ENCODE measurements at regions not wholly inside any gene's neighbourhood (a gene's known extent, or its start where the extent isn't known, plus 50 kb on each side); places are given as distances from the start of the nearest gene placed in this dataset.

DNA sequence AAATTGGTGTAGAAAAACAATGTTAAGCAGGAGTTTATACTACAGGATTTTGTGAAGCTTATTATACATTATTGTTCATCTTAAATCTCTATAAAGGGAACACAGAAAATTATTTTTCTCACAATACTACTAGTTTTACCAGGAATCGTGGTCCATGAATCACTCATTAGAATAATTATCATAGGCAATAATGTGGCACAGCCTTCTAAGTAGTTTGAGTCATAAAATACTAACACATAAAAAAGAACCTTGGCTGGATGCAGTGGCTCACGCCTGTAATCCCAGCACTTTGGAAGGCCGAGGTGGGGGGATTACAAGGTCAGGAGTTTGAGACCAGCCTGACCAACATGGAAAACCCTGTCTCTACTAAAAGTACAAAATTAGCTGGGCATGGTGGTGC, 393.1 kb upstream of the ZNF717 start:
- H3K27me3 ChIP-seq (replicated peaks in 1 of 2; ENCODE audit: control insufficient read depth in 2 of 2, insufficient read depth in 2 of 2, low read length in 1 of 2) = no peaks in the 10 kb centered on the region
- SMC1A ChIA-PET (ENCODE audit: uncharacterized antibody, unreplicated experiment) = interaction anchor here (0.6 kb wide), 1 partner anchor 139 kb away, joined by 3 read pairs; no protein-coding TSS in a partner anchor

More for the DNA sequence above, 393.1 kb upstream of the ZNF717 start:
- no peak overlapping the region for H2AFZ ChIP-seq (ENCODE audit: control insufficient read depth, low read depth, low read length)
- DNase-seq (ENCODE audit: low read depth, low spot score) (no peak), FAIRE-seq (no peak), ATAC-seq (no peak)
- intact Hi-C loops (cut with micrococcal nuclease; ENCODE audit: unreplicated experiment) = no loop called here
- H3K9me3 ChIP-seq (replicated peaks; ENCODE audit: control insufficient read depth, insufficient read depth, low read length) = no peaks in the 10 kb centered on the region
- no peaks in the 10 kb centered on the region for H3K36me3 ChIP-seq (ENCODE audit: control insufficient read depth in 2 of 2, insufficient read depth in 2 of 2, low read length in 1 of 2)
- no peak overlapping the region for H3K27ac ChIP-seq (ENCODE audit: control insufficient read depth, insufficient read depth)
- POLR2A ChIA-PET = no interaction called here
- 14% methylated on average over 3 of the region's 3 CpGs for WGBS (ENCODE audit: insufficient coverage, insufficient replicate concordance, low lambda C conversion rate, missing lambda C conversion rate)
- no peak overlapping the region for H3K4me2 ChIP-seq (ENCODE audit: control insufficient read depth, insufficient read depth)
- H3K4me3 ChIP-seq = no peak overlapping the region
- no peaks in the 10 kb centered on the region for H3K79me2 ChIP-seq (ENCODE audit: control insufficient read depth, insufficient read depth, low read length)
- no peaks in the 10 kb centered on the region for H3K4me1 ChIP-seq (ENCODE audit: control insufficient read depth, insufficient read depth, low read length)
- no TSS peak for BruUV-seq (replicated peaks)
- H4K20me1 ChIP-seq (ENCODE audit: control insufficient read depth, insufficient read depth) = no peaks in the 10 kb centered on the region
- TF ChIP-seq NBN (IDR thresholded peaks at IDR 0.05) (no peak), ZNF217 (IDR thresholded peaks at IDR 0.05) (no peak), FOXK2 (IDR thresholded peaks at IDR 0.05) (no peak), CHD1 (IDR thresholded peaks at IDR 0.05; ENCODE audit: low read depth, low read length) (no peak), POLR2AphosphoS5 (IDR thresholded peaks at IDR 0.05; ENCODE audit: low read length) (no peak), CREB1 (IDR thresholded peaks at IDR 0.05; ENCODE audit: low read depth) (no peak), POLR2AphosphoS2 (IDR thresholded peaks at IDR 0.05; ENCODE audit: low read depth, low read length) (no peak), BCL11A (IDR thresholded peaks at IDR 0.05; ENCODE audit: low read depth, low read length) (no peak)
- TF ChIP-seq, protein P1, sequence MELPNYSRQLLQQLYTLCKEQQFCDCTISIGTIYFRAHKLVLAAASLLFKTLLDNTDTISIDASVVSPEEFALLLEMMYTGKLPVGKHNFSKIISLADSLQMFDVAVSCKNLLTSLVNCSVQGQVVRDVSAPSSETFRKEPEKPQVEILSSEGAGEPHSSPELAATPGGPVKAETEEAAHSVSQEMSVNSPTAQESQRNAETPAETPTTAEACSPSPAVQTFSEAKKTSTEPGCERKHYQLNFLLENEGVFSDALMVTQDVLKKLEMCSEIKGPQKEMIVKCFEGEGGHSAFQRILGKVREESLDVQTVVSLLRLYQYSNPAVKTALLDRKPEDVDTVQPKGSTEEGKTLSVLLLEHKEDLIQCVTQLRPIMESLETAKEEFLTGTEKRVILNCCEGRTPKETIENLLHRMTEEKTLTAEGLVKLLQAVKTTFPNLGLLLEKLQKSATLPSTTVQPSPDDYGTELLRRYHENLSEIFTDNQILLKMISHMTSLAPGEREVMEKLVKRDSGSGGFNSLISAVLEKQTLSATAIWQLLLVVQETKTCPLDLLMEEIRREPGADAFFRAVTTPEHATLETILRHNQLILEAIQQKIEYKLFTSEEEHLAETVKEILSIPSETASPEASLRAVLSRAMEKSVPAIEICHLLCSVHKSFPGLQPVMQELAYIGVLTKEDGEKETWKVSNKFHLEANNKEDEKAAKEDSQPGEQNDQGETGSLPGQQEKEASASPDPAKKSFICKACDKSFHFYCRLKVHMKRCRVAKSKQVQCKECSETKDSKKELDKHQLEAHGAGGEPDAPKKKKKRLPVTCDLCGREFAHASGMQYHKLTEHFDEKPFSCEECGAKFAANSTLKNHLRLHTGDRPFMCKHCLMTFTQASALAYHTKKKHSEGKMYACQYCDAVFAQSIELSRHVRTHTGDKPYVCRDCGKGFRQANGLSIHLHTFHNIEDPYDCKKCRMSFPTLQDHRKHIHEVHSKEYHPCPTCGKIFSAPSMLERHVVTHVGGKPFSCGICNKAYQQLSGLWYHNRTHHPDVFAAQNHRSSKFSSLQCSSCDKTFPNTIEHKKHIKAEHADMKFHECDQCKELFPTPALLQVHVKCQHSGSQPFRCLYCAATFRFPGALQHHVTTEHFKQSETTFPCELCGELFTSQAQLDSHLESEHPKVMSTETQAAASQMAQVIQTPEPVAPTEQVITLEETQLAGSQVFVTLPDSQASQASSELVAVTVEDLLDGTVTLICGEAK (IDR thresholded peaks at IDR 0.05; ENCODE audit: borderline replicate concordance) = no peak
- TF ChIP-seq, protein P2, sequence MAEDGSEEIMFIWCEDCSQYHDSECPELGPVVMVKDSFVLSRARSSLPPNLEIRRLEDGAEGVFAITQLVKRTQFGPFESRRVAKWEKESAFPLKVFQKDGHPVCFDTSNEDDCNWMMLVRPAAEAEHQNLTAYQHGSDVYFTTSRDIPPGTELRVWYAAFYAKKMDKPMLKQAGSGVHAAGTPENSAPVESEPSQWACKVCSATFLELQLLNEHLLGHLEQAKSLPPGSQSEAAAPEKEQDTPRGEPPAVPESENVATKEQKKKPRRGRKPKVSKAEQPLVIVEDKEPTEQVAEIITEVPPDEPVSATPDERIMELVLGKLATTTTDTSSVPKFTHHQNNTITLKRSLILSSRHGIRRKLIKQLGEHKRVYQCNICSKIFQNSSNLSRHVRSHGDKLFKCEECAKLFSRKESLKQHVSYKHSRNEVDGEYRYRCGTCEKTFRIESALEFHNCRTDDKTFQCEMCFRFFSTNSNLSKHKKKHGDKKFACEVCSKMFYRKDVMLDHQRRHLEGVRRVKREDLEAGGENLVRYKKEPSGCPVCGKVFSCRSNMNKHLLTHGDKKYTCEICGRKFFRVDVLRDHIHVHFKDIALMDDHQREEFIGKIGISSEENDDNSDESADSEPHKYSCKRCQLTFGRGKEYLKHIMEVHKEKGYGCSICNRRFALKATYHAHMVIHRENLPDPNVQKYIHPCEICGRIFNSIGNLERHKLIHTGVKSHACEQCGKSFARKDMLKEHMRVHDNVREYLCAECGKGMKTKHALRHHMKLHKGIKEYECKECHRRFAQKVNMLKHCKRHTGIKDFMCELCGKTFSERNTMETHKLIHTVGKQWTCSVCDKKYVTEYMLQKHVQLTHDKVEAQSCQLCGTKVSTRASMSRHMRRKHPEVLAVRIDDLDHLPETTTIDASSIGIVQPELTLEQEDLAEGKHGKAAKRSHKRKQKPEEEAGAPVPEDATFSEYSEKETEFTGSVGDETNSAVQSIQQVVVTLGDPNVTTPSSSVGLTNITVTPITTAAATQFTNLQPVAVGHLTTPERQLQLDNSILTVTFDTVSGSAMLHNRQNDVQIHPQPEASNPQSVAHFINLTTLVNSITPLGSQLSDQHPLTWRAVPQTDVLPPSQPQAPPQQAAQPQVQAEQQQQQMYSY (CRISPR knock-in tag; IDR thresholded peaks at IDR 0.05) = no peak
- TF ChIP-seq, protein P3, sequence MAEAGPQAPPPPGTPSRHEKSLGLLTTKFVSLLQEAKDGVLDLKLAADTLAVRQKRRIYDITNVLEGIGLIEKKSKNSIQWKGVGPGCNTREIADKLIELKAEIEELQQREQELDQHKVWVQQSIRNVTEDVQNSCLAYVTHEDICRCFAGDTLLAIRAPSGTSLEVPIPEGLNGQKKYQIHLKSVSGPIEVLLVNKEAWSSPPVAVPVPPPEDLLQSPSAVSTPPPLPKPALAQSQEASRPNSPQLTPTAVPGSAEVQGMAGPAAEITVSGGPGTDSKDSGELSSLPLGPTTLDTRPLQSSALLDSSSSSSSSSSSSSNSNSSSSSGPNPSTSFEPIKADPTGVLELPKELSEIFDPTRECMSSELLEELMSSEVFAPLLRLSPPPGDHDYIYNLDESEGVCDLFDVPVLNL (IDR thresholded peaks at IDR 0.05; ENCODE audit: low read depth, low read length) = no peak
- in situ Hi-C loops (cut with MboI) = no loop called here
- CTCF ChIA-PET = no interaction called here
- H3K9ac ChIP-seq (ENCODE audit: control insufficient read depth, insufficient read depth, low read length) = no peak overlapping the region
- RAD21 ChIA-PET (ENCODE audit: unreplicated experiment) = no interaction called here
